GM12878 (cell line): ENCODE measurements at regions not wholly inside any gene's neighbourhood (a gene's known extent, or its start where the extent isn't known, plus 50 kb on each side); places are given as distances from the start of the nearest gene placed in this dataset.

ENCODE experiments used
- ATAC-seq: fragments of 200-7000 bp; cut with Tn5 transposase; 3 replicates; pipeline ENCODE4 v1.9.1; 2020; ENCODE audit warnings: mild to moderate bottlenecking, moderate library complexity
- BruUV-seq: library from RNA; stranded (reverse); fragments of 400-500 nt; replicated peaks from 2 replicates; lab custom pipeline; 2021; lab: Mats Ljungman, UMichigan
- CTCF ChIA-PET: fragments of 300-600 bp; sonication (Branson Sonifier 250); formaldehyde crosslinking; extraction: SDS; loops from one replicate; lab custom pipeline; 2021; ENCODE audit warnings: inconsistent platforms; lab: Yijun Ruan, JAX
- POLR2A ChIA-PET: fragments of 350-600 bp; formaldehyde crosslinking; extraction: SDS; loops from one replicate; lab custom pipeline; 2021; ENCODE audit warnings: inconsistent platforms; lab: Charles Lee
- RAD21 ChIA-PET: fragments of 300-600 bp; sonication (Branson Sonifier 250); formaldehyde crosslinking; loops from one replicate; lab custom pipeline; 2023; ENCODE audit warnings: antibody characterized with exemption; ENCODE audit not compliant: unreplicated experiment; lab: Charles Lee
- SMC1A ChIA-PET: fragments of 300-600 bp; sonication (Branson Sonifier 250); formaldehyde crosslinking; loops from one replicate; lab custom pipeline; 2023; ENCODE audit not compliant: unreplicated experiment, uncharacterized antibody; lab: Charles Lee
- DNase-seq: peaks from one replicate; pipeline ENCODE4 v3.0.0-alpha.2; 2011; ENCODE audit warnings: low read depth, low spot score
- FAIRE-seq: peaks from 3 replicates; lab custom pipeline; 2011; peaks lifted over from hg19 to GRCh38; lab: Jason Lieb, UNC
- H2AFZ ChIP-seq: 2 replicates; pipeline ENCODE4 v1.6.0; 2011; ENCODE audit warnings: low read depth, low read length, control low read depth; ENCODE audit not compliant: control insufficient read depth
- H3K27ac ChIP-seq: 2 replicates; pipeline ENCODE4 v1.5.1; 2011; ENCODE audit warnings: control low read depth; ENCODE audit not compliant: control insufficient read depth, insufficient read depth
- H3K27me3 ChIP-seq, 2 experiments: replicated peaks in 1 of 2; 2 replicates each; pipeline versions ENCODE4 v1.6.0 to v1.6.1; 2011; ENCODE audit warnings: low read length in 1 of 2; ENCODE audit not compliant: control insufficient read depth in 2 of 2, insufficient read depth in 2 of 2
- H3K36me3 ChIP-seq, 2 experiments: 2 replicates each; pipeline ENCODE4 v1.5.1; 2011; ENCODE audit warnings: low read length in 1 of 2; ENCODE audit not compliant: control insufficient read depth in 2 of 2, insufficient read depth in 2 of 2
- H3K4me1 ChIP-seq: 2 replicates; pipeline ENCODE4 v1.6.1; 2011; ENCODE audit warnings: mild to moderate bottlenecking, low read length, moderate library complexity, mixed read lengths; ENCODE audit not compliant: control insufficient read depth, insufficient read depth
- H3K4me2 ChIP-seq: 2 replicates; pipeline ENCODE4 v1.6.0; 2011; ENCODE audit warnings: control low read depth; ENCODE audit not compliant: control insufficient read depth, insufficient read depth
- H3K4me3 ChIP-seq: fragments of 200-600 bp; sonication (generic); 2 replicates; pipeline ENCODE4 v1.5.1; 2016
- H3K79me2 ChIP-seq: 2 replicates; pipeline ENCODE4 v1.6.0; 2011; ENCODE audit warnings: low read length; ENCODE audit not compliant: control insufficient read depth, insufficient read depth
- H3K9ac ChIP-seq: 2 replicates; pipeline ENCODE4 v1.8.0; 2011; ENCODE audit warnings: low read length, control low read depth, mixed read lengths; ENCODE audit not compliant: control insufficient read depth, insufficient read depth
- H3K9me3 ChIP-seq: replicated peaks from 3 replicates; pipeline ENCODE4 v1.5.1; 2011; ENCODE audit warnings: mild to moderate bottlenecking, low read length; ENCODE audit not compliant: control insufficient read depth, insufficient read depth
- H4K20me1 ChIP-seq: 2 replicates; pipeline ENCODE4 v1.6.0; 2011; ENCODE audit not compliant: control insufficient read depth, insufficient read depth
- ATF2 ChIP-seq: IDR thresholded peaks from 2 replicates; pipeline ENCODE4 v1.6.1; 2012; ENCODE audit warnings: low read length, inconsistent platforms
- CEBPB ChIP-seq, 2 experiments: fragments of 150-350 bp in 1 of 2; IDR thresholded peaks; 2 replicates each; pipeline ENCODE4 v1.6.1; 2012 to 2014; ENCODE audit warnings: low read depth in 2 of 2, low read length in 2 of 2, borderline replicate concordance in 1 of 2, inconsistent platforms in 1 of 2
- CHD2 ChIP-seq: IDR thresholded peaks from 2 replicates; pipeline ENCODE4 v1.6.1; 2011; ENCODE audit warnings: low read depth, low read length, improper control_type of control experiment, borderline replicate concordance
- CHD4 ChIP-seq: fragments of 200-600 bp; sonication (generic); IDR thresholded peaks from 2 replicates; pipeline ENCODE4 v1.6.1; 2016; ENCODE audit warnings: mild to moderate bottlenecking
- FOXK2 ChIP-seq: fragments of 450-650 bp; IDR thresholded peaks from 2 replicates; pipeline ENCODE4 v1.6.1; 2017; ENCODE audit warnings: mild to moderate bottlenecking, moderate library complexity
- LARP7 ChIP-seq: fragments of 450-650 bp; IDR thresholded peaks from 2 replicates; pipeline ENCODE4 v1.6.1; 2017; ENCODE audit warnings: mild to moderate bottlenecking
- MAX ChIP-seq: IDR thresholded peaks from 2 replicates; pipeline ENCODE4 v1.6.1; 2012; ENCODE audit warnings: low read depth, low read length, improper control_type of control experiment
- MLLT1 ChIP-seq: fragments of 450-650 bp; IDR thresholded peaks from 2 replicates; pipeline ENCODE4 v1.6.1; 2016; ENCODE audit warnings: mild to moderate bottlenecking
- PBX3 ChIP-seq: IDR thresholded peaks from 2 replicates; pipeline ENCODE4 v1.6.1; 2011; ENCODE audit warnings: mild to moderate bottlenecking, low read depth, low read length, moderate library complexity; ENCODE audit not compliant: insufficient replicate concordance
- SMAD5 ChIP-seq: IDR thresholded peaks from 2 replicates; pipeline ENCODE4 v1.6.1; 2016; ENCODE audit warnings: antibody characterized with exemption, low read depth
- WGBS: methylation state at CpG from one replicate; pipeline ENCODE4 v1.1.6; 2016; ENCODE audit warnings: low lambda C conversion rate; ENCODE audit not compliant: insufficient replicate concordance, insufficient coverage; ENCODE audit errors: missing lambda C conversion rate; 5-methylcytosine and 5-hydroxymethylcytosine counted together
- in situ Hi-C: fragments of 300-500 bp; cut with MboI; formaldehyde crosslinking; loops from 9 replicates; pipeline ENCODE4 v1.14.3; 2018; ENCODE audit warnings: mixed read lengths
- intact Hi-C: fragments of 100-400 bp; cut with micrococcal nuclease; formaldehyde crosslinking; loops from one replicate; pipeline ENCODE4 v1.14.2; 2022; ENCODE audit not compliant: unreplicated experiment

GRCh38 chr1:22329148-22329515 is 122.5 kb upstream of the ZBTB40 start:
- Histone ChIP-seq H3K4me2 (no peak overlapping the region), H3K4me3 (no peak overlapping the region), H3K36me3 (no peaks in the 10 kb centered on the region), H2AFZ (no peak overlapping the region), H3K27ac (no peak overlapping the region), H3K27me3 (peaks cover 0 to 1% of the 10 kb centered on the region in 2 experiments; a peak in 1 of 4 replicates), H3K9ac (no peak overlapping the region), H3K9me3 (no peaks in the 10 kb centered on the region; the same call in 2 of the 3 replicates), H4K20me1 (no peaks in the 10 kb centered on the region), H3K79me2 (no peaks in the 10 kb centered on the region), H3K4me1 (peaks cover 4% of the 10 kb centered on the region; the same call in 1 of the 2 replicates)
- intact Hi-C loops, result no loop called here
- in situ Hi-C loops, result no loop called here
- ATAC-seq (no peak), DNase-seq (no peak), FAIRE-seq (no peak)
- SMC1A ChIA-PET, result no interaction called here
- POLR2A ChIA-PET, result no interaction called here
- RAD21 ChIA-PET, result no interaction called here
- CTCF ChIA-PET, result no interaction called here
- TF ChIP-seq MLLT1 (no peak), SMAD5 (no peak), FOXK2 (no peak), ATF2 (no peak), MAX (no peak), CHD4 (no peak), CEBPB (IDR thresholded peaks at IDR 0.05; ENCODE audit: borderline replicate concordance in 1 of 2, low read depth in 2 of 2, low read length in 2 of 2) (no peak), CHD2 (no peak), LARP7 (no peak), PBX3 (no peak)
- BruUV-seq, result no TSS peak
- 22% methylated on average over 8 of the region's 9 CpGs for WGBS
